ENCODE measurements at regions not wholly inside any gene's neighbourhood (a gene's known extent, or its start where the extent isn't known, plus 50 kb on each side); places are given as distances from the start of the nearest gene placed in this dataset.
"Not testable (repeated sequence)": the region's sequence is repeated elsewhere in the genome, so short reads cannot be mapped to it uniquely, and the experiment has no call there.

DNA sequence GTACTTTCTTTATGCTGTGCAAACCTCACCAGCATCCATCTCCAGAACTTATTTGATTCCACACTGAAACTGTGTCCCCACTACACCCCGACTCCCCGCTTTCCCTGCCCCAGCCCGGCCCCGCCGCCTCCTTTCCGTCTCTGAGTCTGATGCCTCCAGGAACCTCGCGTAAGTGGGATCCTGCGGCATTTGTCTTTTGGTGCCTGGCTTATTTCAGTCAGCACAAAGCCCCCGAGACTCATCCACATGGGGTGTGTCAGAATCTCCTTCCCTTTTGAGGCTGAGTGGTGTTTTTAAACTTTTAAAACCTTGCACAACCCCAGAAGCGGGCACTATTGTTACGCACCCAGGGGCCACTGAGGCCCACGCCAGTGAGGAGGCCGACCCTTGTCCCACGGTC, 214.4 kb downstream of the BANP start:
- TF ChIP-seq, protein P1, sequence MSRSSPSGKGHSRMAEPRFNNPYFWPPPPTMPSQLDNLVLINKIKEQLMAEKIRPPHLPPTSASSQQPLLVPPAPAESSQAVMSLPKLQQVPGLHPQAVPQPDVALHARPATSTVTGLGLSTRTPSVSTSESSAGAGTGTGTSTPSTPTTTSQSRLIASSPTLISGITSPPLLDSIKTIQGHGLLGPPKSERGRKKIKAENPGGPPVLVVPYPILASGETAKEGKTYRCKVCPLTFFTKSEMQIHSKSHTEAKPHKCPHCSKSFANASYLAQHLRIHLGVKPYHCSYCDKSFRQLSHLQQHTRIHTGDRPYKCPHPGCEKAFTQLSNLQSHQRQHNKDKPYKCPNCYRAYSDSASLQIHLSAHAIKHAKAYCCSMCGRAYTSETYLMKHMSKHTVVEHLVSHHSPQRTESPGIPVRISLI (tag by site-specific recombination; IDR thresholded peaks at IDR 0.05), result not testable (repeated sequence)
- TF ChIP-seq, protein P2, sequence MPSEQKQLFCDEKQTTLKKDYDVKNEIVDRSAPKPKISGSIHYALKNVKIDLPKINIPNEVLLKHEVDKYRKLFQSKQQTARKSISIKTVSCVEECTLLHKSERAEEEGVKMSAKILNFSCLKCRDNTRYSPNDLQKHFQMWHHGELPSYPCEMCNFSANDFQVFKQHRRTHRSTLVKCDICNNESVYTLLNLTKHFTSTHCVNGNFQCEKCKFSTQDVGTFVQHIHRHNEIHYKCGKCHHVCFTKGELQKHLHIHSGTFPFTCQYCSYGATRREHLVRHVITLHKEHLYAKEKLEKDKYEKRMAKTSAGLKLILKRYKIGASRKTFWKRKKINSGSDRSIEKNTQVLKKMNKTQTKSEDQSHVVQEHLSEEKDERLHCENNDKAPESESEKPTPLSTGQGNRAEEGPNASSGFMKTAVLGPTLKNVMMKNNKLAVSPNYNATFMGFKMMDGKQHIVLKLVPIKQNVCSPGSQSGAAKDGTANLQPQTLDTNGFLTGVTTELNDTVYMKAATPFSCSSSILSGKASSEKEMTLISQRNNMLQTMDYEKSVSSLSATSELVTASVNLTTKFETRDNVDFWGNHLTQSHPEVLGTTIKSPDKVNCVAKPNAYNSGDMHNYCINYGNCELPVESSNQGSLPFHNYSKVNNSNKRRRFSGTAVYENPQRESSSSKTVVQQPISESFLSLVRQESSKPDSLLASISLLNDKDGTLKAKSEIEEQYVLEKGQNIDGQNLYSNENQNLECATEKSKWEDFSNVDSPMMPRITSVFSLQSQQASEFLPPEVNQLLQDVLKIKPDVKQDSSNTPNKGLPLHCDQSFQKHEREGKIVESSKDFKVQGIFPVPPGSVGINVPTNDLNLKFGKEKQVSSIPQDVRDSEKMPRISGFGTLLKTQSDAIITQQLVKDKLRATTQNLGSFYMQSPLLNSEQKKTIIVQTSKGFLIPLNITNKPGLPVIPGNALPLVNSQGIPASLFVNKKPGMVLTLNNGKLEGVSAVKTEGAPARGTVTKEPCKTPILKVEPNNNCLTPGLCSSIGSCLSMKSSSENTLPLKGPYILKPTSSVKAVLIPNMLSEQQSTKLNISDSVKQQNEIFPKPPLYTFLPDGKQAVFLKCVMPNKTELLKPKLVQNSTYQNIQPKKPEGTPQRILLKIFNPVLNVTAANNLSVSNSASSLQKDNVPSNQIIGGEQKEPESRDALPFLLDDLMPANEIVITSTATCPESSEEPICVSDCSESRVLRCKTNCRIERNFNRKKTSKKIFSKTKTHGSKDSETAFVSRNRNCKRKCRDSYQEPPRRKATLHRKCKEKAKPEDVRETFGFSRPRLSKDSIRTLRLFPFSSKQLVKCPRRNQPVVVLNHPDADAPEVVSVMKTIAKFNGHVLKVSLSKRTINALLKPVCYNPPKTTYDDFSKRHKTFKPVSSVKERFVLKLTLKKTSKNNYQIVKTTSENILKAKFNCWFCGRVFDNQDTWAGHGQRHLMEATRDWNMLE (tag by site-specific recombination; conservative IDR thresholded peaks at IDR 0.05; ENCODE audit: low read depth), result not testable (repeated sequence)
- TF ChIP-seq ZNF121 (tag by site-specific recombination; IDR thresholded peaks at IDR 0.05); HOXD13 (CRISPR knock-in tag; IDR thresholded peaks at IDR 0.05; ENCODE audit: borderline replicate concordance); ZNF843 (tag by site-specific recombination; IDR thresholded peaks at IDR 0.05); HOXC10 (CRISPR knock-in tag; IDR thresholded peaks at IDR 0.05); ZNF157 (tag by site-specific recombination; IDR thresholded peaks at IDR 0.05); MEIS1 (CRISPR knock-in tag; IDR thresholded peaks at IDR 0.05; ENCODE audit: borderline replicate concordance); RBAK (tag by site-specific recombination; IDR thresholded peaks at IDR 0.05): not testable (repeated sequence)
- TF ChIP-seq, protein P3, sequence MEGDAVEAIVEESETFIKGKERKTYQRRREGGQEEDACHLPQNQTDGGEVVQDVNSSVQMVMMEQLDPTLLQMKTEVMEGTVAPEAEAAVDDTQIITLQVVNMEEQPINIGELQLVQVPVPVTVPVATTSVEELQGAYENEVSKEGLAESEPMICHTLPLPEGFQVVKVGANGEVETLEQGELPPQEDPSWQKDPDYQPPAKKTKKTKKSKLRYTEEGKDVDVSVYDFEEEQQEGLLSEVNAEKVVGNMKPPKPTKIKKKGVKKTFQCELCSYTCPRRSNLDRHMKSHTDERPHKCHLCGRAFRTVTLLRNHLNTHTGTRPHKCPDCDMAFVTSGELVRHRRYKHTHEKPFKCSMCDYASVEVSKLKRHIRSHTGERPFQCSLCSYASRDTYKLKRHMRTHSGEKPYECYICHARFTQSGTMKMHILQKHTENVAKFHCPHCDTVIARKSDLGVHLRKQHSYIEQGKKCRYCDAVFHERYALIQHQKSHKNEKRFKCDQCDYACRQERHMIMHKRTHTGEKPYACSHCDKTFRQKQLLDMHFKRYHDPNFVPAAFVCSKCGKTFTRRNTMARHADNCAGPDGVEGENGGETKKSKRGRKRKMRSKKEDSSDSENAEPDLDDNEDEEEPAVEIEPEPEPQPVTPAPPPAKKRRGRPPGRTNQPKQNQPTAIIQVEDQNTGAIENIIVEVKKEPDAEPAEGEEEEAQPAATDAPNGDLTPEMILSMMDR (tag by site-specific recombination; IDR thresholded peaks at IDR 0.05), result not testable (repeated sequence)
- TF ChIP-seq, protein P4, sequence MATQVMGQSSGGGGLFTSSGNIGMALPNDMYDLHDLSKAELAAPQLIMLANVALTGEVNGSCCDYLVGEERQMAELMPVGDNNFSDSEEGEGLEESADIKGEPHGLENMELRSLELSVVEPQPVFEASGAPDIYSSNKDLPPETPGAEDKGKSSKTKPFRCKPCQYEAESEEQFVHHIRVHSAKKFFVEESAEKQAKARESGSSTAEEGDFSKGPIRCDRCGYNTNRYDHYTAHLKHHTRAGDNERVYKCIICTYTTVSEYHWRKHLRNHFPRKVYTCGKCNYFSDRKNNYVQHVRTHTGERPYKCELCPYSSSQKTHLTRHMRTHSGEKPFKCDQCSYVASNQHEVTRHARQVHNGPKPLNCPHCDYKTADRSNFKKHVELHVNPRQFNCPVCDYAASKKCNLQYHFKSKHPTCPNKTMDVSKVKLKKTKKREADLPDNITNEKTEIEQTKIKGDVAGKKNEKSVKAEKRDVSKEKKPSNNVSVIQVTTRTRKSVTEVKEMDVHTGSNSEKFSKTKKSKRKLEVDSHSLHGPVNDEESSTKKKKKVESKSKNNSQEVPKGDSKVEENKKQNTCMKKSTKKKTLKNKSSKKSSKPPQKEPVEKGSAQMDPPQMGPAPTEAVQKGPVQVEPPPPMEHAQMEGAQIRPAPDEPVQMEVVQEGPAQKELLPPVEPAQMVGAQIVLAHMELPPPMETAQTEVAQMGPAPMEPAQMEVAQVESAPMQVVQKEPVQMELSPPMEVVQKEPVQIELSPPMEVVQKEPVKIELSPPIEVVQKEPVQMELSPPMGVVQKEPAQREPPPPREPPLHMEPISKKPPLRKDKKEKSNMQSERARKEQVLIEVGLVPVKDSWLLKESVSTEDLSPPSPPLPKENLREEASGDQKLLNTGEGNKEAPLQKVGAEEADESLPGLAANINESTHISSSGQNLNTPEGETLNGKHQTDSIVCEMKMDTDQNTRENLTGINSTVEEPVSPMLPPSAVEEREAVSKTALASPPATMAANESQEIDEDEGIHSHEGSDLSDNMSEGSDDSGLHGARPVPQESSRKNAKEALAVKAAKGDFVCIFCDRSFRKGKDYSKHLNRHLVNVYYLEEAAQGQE (tag by site-specific recombination; IDR thresholded peaks at IDR 0.05), result not testable (repeated sequence)
